ENCODE measurements at regions not wholly inside any gene's neighbourhood (a gene's known extent, or its start where the extent isn't known, plus 50 kb on each side); places are given as distances from the start of the nearest gene placed in this dataset.

- DNase-seq (ENCODE audit: low spot score): no peak
- Mint-ChIP-seq H3K4me1 (ENCODE audit: low read depth) (no peaks in the 10 kb centered on the region), H3K27me3 (ENCODE audit: insufficient read depth) (no peaks in the 10 kb centered on the region), H3K4me3 (no peak overlapping the region), H3K9me3 (no peaks in the 10 kb centered on the region), H3K36me3 (ENCODE audit: low read depth) (no peaks in the 10 kb centered on the region), H3K27ac (no peak overlapping the region)
- intact Hi-C loops (cut with micrococcal nuclease): no loop called here
Observed at GRCh38 chr15:35929740-35930444, 383.9 kb upstream of the DPH6 start.

DNA sequence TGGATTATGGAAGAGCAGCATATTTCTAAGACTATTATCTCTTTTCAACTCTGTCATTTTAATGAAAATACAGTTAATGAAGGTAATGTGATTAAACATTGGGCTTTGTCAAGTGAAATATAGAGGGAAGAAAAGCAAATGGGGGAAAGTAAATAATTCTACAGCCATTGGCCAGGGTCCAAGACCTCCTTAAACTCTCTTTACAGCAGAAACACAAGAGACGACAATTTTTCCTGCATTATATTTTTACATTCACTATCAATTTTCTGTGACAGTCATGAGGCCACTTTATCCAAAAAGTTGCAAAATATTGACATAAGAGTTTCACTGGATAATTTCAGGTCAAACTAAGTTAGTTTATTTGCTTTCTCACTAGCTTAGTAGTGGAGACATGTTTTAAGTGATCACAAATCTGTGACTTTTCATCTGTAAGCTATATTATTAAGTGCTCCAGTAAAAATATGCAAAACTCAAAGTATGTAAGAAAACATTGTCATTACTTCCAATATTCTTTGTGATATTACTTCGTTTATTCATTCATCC is 385.9 kb upstream of the DPH6 start:
- intact Hi-C loops (cut with micrococcal nuclease): no loop called here
- Mint-ChIP-seq H3K27me3 (ENCODE audit: insufficient read depth) (no peaks in the 10 kb centered on the region), H3K27ac (no peak overlapping the region), H3K9me3 (no peaks in the 10 kb centered on the region), H3K4me1 (ENCODE audit: low read depth) (no peaks in the 10 kb centered on the region), H3K36me3 (ENCODE audit: low read depth) (no peaks in the 10 kb centered on the region), H3K4me3 (no peak overlapping the region)
- no peak for DNase-seq (ENCODE audit: low spot score)

- intact Hi-C loops (cut with micrococcal nuclease): no loop called here
- Mint-ChIP-seq H3K36me3 (ENCODE audit: low read depth) (no peaks in the 10 kb centered on the region), H3K4me3 (no peak overlapping the region), H3K9me3 (no peaks in the 10 kb centered on the region), H3K4me1 (ENCODE audit: low read depth) (no peaks in the 10 kb centered on the region), H3K27ac (no peak overlapping the region), H3K27me3 (ENCODE audit: insufficient read depth) (no peaks in the 10 kb centered on the region)
- no peak for DNase-seq (ENCODE audit: low spot score)
Observed at GRCh38 chr15:35932531-35932930, 386.6 kb upstream of the DPH6 start.

- Mint-ChIP-seq H3K9me3 (no peaks in the 10 kb centered on the region), H3K27me3 (ENCODE audit: insufficient read depth) (no peaks in the 10 kb centered on the region), H3K4me1 (ENCODE audit: low read depth) (no peaks in the 10 kb centered on the region), H3K36me3 (ENCODE audit: low read depth) (no peaks in the 10 kb centered on the region), H3K4me3 (no peak overlapping the region), H3K27ac (no peak overlapping the region)
- intact Hi-C loops (cut with micrococcal nuclease): no loop called here
- DNase-seq (ENCODE audit: low spot score): no peak
Observed at GRCh38 chr15:35933531-35933930, 387.6 kb upstream of the DPH6 start.

DNA sequence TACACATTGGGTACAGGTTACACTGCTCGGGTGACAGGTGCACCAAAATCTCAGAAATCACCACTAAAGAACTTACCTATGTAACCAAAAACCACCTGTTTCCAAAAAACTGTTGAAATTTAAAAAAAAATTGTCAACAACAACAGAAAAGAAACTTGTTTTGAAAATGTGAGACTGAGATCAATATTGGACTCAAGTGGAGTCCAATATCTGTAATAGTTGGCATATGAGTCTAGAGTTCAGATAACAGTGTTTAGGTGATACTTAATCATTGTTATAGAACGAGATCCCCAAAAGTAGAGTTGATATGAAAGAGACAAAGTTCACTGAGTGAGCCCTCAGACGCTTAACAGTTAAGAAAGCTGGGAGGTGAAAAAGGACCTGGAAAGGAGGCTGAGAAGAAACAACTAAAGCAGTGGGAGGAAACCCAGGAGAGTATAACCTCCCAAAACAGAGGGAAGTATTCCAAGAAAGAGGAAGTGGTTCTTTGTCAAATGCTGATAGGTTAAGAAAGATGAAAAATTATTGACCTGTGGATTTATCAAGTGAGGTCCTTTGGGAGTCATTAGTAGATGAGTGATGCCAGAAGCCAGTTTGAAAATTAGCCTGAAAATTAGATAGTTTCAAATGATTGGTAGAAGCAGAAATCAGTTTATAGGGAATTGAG is 388.6 kb upstream of the DPH6 start:
- Mint-ChIP-seq H3K9me3 (no peaks in the 10 kb centered on the region), H3K27me3 (ENCODE audit: insufficient read depth) (no peaks in the 10 kb centered on the region)

GRCh38 chr15:35936284-35936683 is 390.3 kb upstream of the DPH6 start:
- Mint-ChIP-seq H3K4me1 (ENCODE audit: low read depth) (no peaks in the 10 kb centered on the region), H3K9me3 (no peaks in the 10 kb centered on the region), H3K36me3 (ENCODE audit: low read depth) (no peaks in the 10 kb centered on the region), H3K27ac (no peak overlapping the region), H3K27me3 (ENCODE audit: insufficient read depth) (no peaks in the 10 kb centered on the region), H3K4me3 (no peak overlapping the region)
- DNase-seq (ENCODE audit: low spot score): no peak
- intact Hi-C loops (cut with micrococcal nuclease): no loop called here

More for the DNA sequence above, 388.6 kb upstream of the DPH6 start:
- Mint-ChIP-seq H3K27ac (no peak overlapping the region), H3K36me3 (ENCODE audit: low read depth) (no peaks in the 10 kb centered on the region), H3K4me3 (no peak overlapping the region), H3K4me1 (ENCODE audit: low read depth) (no peaks in the 10 kb centered on the region)
- no peak for DNase-seq (ENCODE audit: low spot score)
- intact Hi-C loops (cut with micrococcal nuclease): no loop called here

DNA sequence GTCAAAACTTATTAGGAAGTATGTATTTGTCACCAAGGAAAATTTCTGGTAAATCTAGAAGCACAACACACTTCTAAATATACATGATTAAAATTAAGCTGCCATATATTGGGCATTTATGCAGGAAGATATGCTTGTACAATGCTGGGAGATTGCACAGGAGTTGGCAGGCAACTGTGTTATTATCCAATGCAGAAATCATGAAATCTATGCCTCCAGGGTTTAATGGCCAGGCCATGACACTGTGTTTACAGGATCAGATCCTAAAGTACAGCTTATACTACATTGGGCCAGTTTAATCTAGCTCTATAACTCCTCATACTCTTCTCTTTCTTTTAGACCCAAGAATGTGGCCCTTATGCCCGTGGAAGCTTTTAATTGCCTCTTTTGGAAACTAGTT is 391.4 kb upstream of the DPH6 start:
- DNase-seq (ENCODE audit: low spot score): no peak
- Mint-ChIP-seq H3K27ac (no peak overlapping the region), H3K27me3 (ENCODE audit: insufficient read depth) (no peaks in the 10 kb centered on the region), H3K9me3 (no peaks in the 10 kb centered on the region), H3K36me3 (ENCODE audit: low read depth) (no peaks in the 10 kb centered on the region), H3K4me1 (ENCODE audit: low read depth) (no peaks in the 10 kb centered on the region), H3K4me3 (no peak overlapping the region)
- intact Hi-C loops (cut with micrococcal nuclease): no loop called here

DNA sequence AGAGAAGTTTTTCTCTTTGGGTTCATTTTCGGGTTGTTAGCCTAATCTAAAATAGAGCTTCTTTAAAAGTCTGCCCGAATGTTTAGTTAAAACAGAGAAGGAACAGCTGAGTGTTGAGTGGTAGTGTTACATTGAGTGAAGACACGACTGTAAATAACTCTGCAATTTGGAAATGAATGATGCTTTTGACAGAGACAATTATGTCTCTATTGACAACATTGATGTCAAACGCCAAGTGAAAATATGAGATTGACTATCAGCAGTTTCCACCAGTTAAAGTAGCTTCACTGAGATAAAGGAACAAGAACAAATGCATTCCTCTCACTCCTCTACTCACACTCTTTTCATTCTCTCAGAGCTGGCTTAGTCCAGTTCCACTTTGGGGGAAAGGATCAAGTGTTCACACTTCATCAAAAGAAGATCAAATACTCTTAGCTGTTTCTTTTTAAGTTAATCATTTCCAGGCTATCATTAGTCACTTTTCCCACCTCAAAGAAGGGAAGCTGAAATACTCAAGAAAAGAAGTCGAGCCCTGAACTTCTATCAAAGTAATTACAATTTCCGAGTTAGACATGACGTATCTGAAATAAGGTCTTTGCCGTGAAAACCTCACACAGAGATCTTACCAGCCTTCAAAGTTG is 399.1 kb upstream of the DPH6 start:
- Mint-ChIP-seq H3K9me3 (peaks cover 4% of the 10 kb centered on the region), H3K36me3 (ENCODE audit: low read depth) (no peaks in the 10 kb centered on the region), H3K4me3 (no peak overlapping the region), H3K27me3 (ENCODE audit: insufficient read depth) (no peaks in the 10 kb centered on the region), H3K4me1 (ENCODE audit: low read depth) (no peaks in the 10 kb centered on the region), H3K27ac (no peak overlapping the region)
- intact Hi-C loops (cut with micrococcal nuclease): no loop called here
- no peak for DNase-seq (ENCODE audit: low spot score)

GRCh38 chr15:35953424-35953823 is 407.5 kb upstream of the DPH6 start:
- H3K27ac Mint-ChIP-seq: no peak overlapping the region

GRCh38 chr15:35956056-35956455 is 410.1 kb upstream of the DPH6 start:
- Mint-ChIP-seq H3K36me3 (ENCODE audit: low read depth) (no peaks in the 10 kb centered on the region), H3K27me3 (ENCODE audit: insufficient read depth) (no peaks in the 10 kb centered on the region), H3K9me3 (no peaks in the 10 kb centered on the region), H3K4me3 (no peak overlapping the region), H3K4me1 (ENCODE audit: low read depth) (no peaks in the 10 kb centered on the region), H3K27ac (no peak overlapping the region)
- no peak for DNase-seq (ENCODE audit: low spot score)
- intact Hi-C loops (cut with micrococcal nuclease): no loop called here

More at GRCh38 chr15:35953424-35953823, 407.5 kb upstream of the DPH6 start:
- Mint-ChIP-seq H3K36me3 (ENCODE audit: low read depth) (no peaks in the 10 kb centered on the region), H3K4me3 (no peak overlapping the region), H3K9me3 (no peaks in the 10 kb centered on the region), H3K4me1 (ENCODE audit: low read depth) (no peaks in the 10 kb centered on the region), H3K27me3 (ENCODE audit: insufficient read depth) (no peaks in the 10 kb centered on the region)
- no peak for DNase-seq (ENCODE audit: low spot score)
- intact Hi-C loops (cut with micrococcal nuclease): no loop called here

GRCh38 chr15:35958021-35958420 is 412.1 kb upstream of the DPH6 start:
- intact Hi-C loops (cut with micrococcal nuclease): no loop called here
- no peak for DNase-seq (ENCODE audit: low spot score)
- no peaks in the 10 kb centered on the region for H3K4me1 Mint-ChIP-seq (ENCODE audit: low read depth)
- H3K27me3 Mint-ChIP-seq (ENCODE audit: insufficient read depth): no peaks in the 10 kb centered on the region
- no peaks in the 10 kb centered on the region for H3K9me3 Mint-ChIP-seq
- H3K4me3 Mint-ChIP-seq: no peak overlapping the region
- no peak overlapping the region for H3K27ac Mint-ChIP-seq
- H3K36me3 Mint-ChIP-seq (ENCODE audit: low read depth): no peaks in the 10 kb centered on the region

- Mint-ChIP-seq H3K27ac (no peak overlapping the region), H3K9me3 (no peaks in the 10 kb centered on the region), H3K4me3 (no peak overlapping the region), H3K36me3 (ENCODE audit: low read depth) (no peaks in the 10 kb centered on the region), H3K27me3 (ENCODE audit: insufficient read depth) (no peaks in the 10 kb centered on the region), H3K4me1 (ENCODE audit: low read depth) (no peaks in the 10 kb centered on the region)
- intact Hi-C loops (cut with micrococcal nuclease): no loop called here
- DNase-seq (ENCODE audit: low spot score): no peak
Observed at GRCh38 chr15:35958975-35959374, 413.0 kb upstream of the DPH6 start.

DNA sequence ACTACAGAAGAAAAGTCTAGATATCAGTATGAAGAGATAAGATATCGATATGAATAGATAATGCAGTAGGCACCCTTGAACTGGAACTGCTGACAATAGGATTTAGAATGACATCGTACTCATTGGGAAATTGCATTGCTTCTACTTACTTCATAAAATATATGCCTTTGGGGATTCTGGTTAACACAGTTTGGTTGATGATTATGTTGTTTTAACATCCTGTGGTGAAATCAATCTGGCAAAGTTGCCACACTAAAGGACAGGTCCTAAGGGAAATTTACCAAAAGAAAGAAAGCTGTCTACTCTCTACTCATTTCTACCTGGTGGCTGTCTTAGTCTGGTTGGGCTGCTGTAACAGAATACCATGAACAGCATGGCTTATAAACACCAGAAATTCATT is 417.4 kb upstream of the DPH6 start:
- no peaks in the 10 kb centered on the region for H3K4me1 Mint-ChIP-seq (ENCODE audit: low read depth)
- no peaks in the 10 kb centered on the region for H3K9me3 Mint-ChIP-seq
- H3K36me3 Mint-ChIP-seq (ENCODE audit: low read depth): no peaks in the 10 kb centered on the region
- intact Hi-C loops (cut with micrococcal nuclease): no loop called here
- H3K27ac Mint-ChIP-seq: no peak overlapping the region
- H3K27me3 Mint-ChIP-seq (ENCODE audit: insufficient read depth): no peaks in the 10 kb centered on the region
- no peak overlapping the region for H3K4me3 Mint-ChIP-seq
- no peak for DNase-seq (ENCODE audit: low spot score)

Data from activated T-helper 1 cell treated with anti-CD3 and anti-CD28 coated beads, Interleukin-12 subunit alpha, Interleukin-12 subunit beta, Interleukin-2, Interleukin-4 antibody, amounts not matched to agents 30 ng/mL and 10 ng/mL and 1 ng/mL, durations not matched to agents 14 hours and 24 hours and 36 hours (primary cell).